ENCODE measurements at regions not wholly inside any gene's neighbourhood (a gene's known extent, or its start where the extent isn't known, plus 50 kb on each side); places are given as distances from the start of the nearest gene placed in this dataset.
A peak's percentile ranks its signal among the peaks of the same experiment; 100 is the strongest.

GRCh38 chr16:86702824-86703588 is 124.7 kb downstream of the FOXL1 start:
- Mint-ChIP-seq H3K27me3 (peaks cover 0 to 11% (median 9%) of the 10 kb centered on the region in 3 donors), H3K4me3 (no peak overlapping the region), H3K27ac (no peak overlapping the region), H3K36me3 (no peaks in the 10 kb centered on the region), H3K9me3 (peaks cover 0 to 4% (median 2%) of the 10 kb centered on the region in 7 donors), H3K4me1 (no peaks in the 10 kb centered on the region)
- ATAC-seq (ENCODE audit: low read depth in 2 of 2): no peak
- no peak for DNase-seq

GRCh38 chr16:86704516-86704915 is 126.2 kb downstream of the FOXL1 start:
- Mint-ChIP-seq H3K4me3 (no peak overlapping the region), H3K9me3 (peaks cover 0 to 12% (median 2%) of the 10 kb centered on the region in 7 donors), H3K27me3 (peaks cover 0 to 11% (median 9%) of the 10 kb centered on the region in 3 donors), H3K27ac (no peak overlapping the region), H3K36me3 (no peaks in the 10 kb centered on the region), H3K4me1 (no peaks in the 10 kb centered on the region)
- DNase-seq: no peak
- ATAC-seq (ENCODE audit: low read depth in 2 of 2): no peak

- H3K27ac Mint-ChIP-seq: no peak overlapping the region
Observed at GRCh38 chr16:86706726-86707125, 128.4 kb downstream of the FOXL1 start.

GRCh38 chr16:86707171-86707570 is 128.8 kb downstream of the FOXL1 start:
- Mint-ChIP-seq H3K4me3 (no peak overlapping the region), H3K4me1 (no peaks in the 10 kb centered on the region), H3K36me3 (no peaks in the 10 kb centered on the region), H3K27ac (no peak overlapping the region), H3K27me3 (peaks cover 0 to 11% (median 9%) of the 10 kb centered on the region in 3 donors), H3K9me3 (peaks cover 0 to 12% (median 2%) of the 10 kb centered on the region in 7 donors)
- ATAC-seq (ENCODE audit: low read depth in 2 of 2): no peak
- DNase-seq: no peak

More at GRCh38 chr16:86706726-86707125, 128.4 kb downstream of the FOXL1 start:
- Mint-ChIP-seq H3K4me1 (no peaks in the 10 kb centered on the region), H3K9me3 (peaks cover 0 to 12% (median 2%) of the 10 kb centered on the region in 7 donors), H3K36me3 (no peaks in the 10 kb centered on the region), H3K27me3 (peaks cover 0 to 11% (median 9%) of the 10 kb centered on the region in 3 donors), H3K4me3 (no peak overlapping the region)
- no peak for DNase-seq
- no peak for ATAC-seq (ENCODE audit: low read depth in 2 of 2)

- Mint-ChIP-seq H3K9me3 (peaks cover 0 to 12% (median 2%) of the 10 kb centered on the region in 7 donors), H3K27me3 (peaks cover 3 to 11% (median 9%) of the 10 kb centered on the region in 3 donors), H3K4me3 (no peak overlapping the region), H3K27ac (no peak overlapping the region), H3K36me3 (no peaks in the 10 kb centered on the region), H3K4me1 (no peaks in the 10 kb centered on the region)
- DNase-seq: no peak
- no peak for ATAC-seq (ENCODE audit: low read depth in 2 of 2)
Observed at GRCh38 chr16:86707581-86707980, 129.2 kb downstream of the FOXL1 start.

- Mint-ChIP-seq H3K27me3 (peaks cover 4 to 11% (median 5%) of the 10 kb centered on the region in 3 donors), H3K27ac (no peak overlapping the region), H3K36me3 (no peaks in the 10 kb centered on the region), H3K4me3 (no peak overlapping the region), H3K9me3 (peaks cover 0 to 11% (median 2%) of the 10 kb centered on the region in 7 donors), H3K4me1 (no peaks in the 10 kb centered on the region)
- DNase-seq: no peak
- ATAC-seq (ENCODE audit: low read depth in 2 of 2): no peak
Observed at GRCh38 chr16:86708431-86708830, 130.1 kb downstream of the FOXL1 start.

- Mint-ChIP-seq H3K27ac (no peak overlapping the region), H3K9me3 (peaks cover 0 to 11% (median 2%) of the 10 kb centered on the region in 7 donors), H3K36me3 (no peaks in the 10 kb centered on the region), H3K27me3 (peaks cover 0 to 11% (median 4%) of the 10 kb centered on the region in 3 donors), H3K4me1 (no peaks in the 10 kb centered on the region), H3K4me3 (peak overlapping the region in 1 of 8 donors; percentile 19)
- DNase-seq (no peak), ATAC-seq (ENCODE audit: low read depth in 2 of 2) (no peak)
Observed at GRCh38 chr16:86709103-86709502, 130.8 kb downstream of the FOXL1 start.

- no peak overlapping the region for H3K27ac Mint-ChIP-seq
- H3K27me3 Mint-ChIP-seq: peaks cover 0 to 8% (median 4%) of the 10 kb centered on the region in 3 donors
- H3K4me3 Mint-ChIP-seq: no peak overlapping the region
- no peak for DNase-seq
- H3K4me1 Mint-ChIP-seq: no peaks in the 10 kb centered on the region
- ATAC-seq (ENCODE audit: low read depth in 2 of 2): no peak
- no peaks in the 10 kb centered on the region for H3K36me3 Mint-ChIP-seq
- H3K9me3 Mint-ChIP-seq: peaks cover 0 to 11% (median 5%) of the 10 kb centered on the region in 7 donors
Observed at GRCh38 chr16:86709902-86710601, 131.7 kb downstream of the FOXL1 start.

- Mint-ChIP-seq H3K9me3 (peaks cover 0 to 11% (median 6%) of the 10 kb centered on the region in 7 donors), H3K36me3 (no peaks in the 10 kb centered on the region), H3K4me3 (no peak overlapping the region), H3K27me3 (peaks cover 4 to 12% (median 4%) of the 10 kb centered on the region in 3 donors), H3K4me1 (no peaks in the 10 kb centered on the region), H3K27ac (peak overlapping the region in 1 of 6 donors; percentile 54)
- DNase-seq: no peak
- no peak for ATAC-seq (ENCODE audit: low read depth in 2 of 2)
Observed at GRCh38 chr16:86710602-86710950, 132.2 kb downstream of the FOXL1 start.

- H3K36me3 Mint-ChIP-seq: no peaks in the 10 kb centered on the region
- H3K4me1 Mint-ChIP-seq: no peaks in the 10 kb centered on the region
- ATAC-seq (ENCODE audit: low read depth in 2 of 2) (no peak), DNase-seq (no peak)
- H3K9me3 Mint-ChIP-seq: peaks cover 0 to 12% (median 6%) of the 10 kb centered on the region in 7 donors
- no peak overlapping the region for H3K27ac Mint-ChIP-seq
- no peak overlapping the region for H3K4me3 Mint-ChIP-seq
- peaks cover 4 to 20% (median 13%) of the 10 kb centered on the region in 3 donors for H3K27me3 Mint-ChIP-seq
Observed at GRCh38 chr16:86712158-86713009, 134.0 kb downstream of the FOXL1 start.

GRCh38 chr16:86713021-86713631 is 134.8 kb downstream of the FOXL1 start:
- H3K9me3 Mint-ChIP-seq: peaks cover 0 to 12% (median 6%) of the 10 kb centered on the region in 7 donors
- H3K4me3 Mint-ChIP-seq: no peak overlapping the region
- no peak overlapping the region for H3K27ac Mint-ChIP-seq

GRCh38 chr16:86714166-86714565 is 135.8 kb downstream of the FOXL1 start:
- Mint-ChIP-seq H3K27ac (peak overlapping the region in 1 of 6 donors; percentile 6), H3K36me3 (no peaks in the 10 kb centered on the region), H3K27me3 (peaks cover 4 to 36% (median 24%) of the 10 kb centered on the region in 3 donors)

More at GRCh38 chr16:86713021-86713631, 134.8 kb downstream of the FOXL1 start:
- H3K4me1 Mint-ChIP-seq: no peaks in the 10 kb centered on the region
- DNase-seq (no peak), ATAC-seq (ENCODE audit: low read depth in 2 of 2) (no peak)
- H3K27me3 Mint-ChIP-seq: peaks cover 4 to 28% (median 20%) of the 10 kb centered on the region in 3 donors
- H3K36me3 Mint-ChIP-seq: no peaks in the 10 kb centered on the region

GRCh38 chr16:86716649-86717048 is 138.3 kb downstream of the FOXL1 start:
- DNase-seq: no peak
- H3K9me3 Mint-ChIP-seq: peaks cover 0 to 6% (median 0%) of the 10 kb centered on the region in 7 donors
- no peaks in the 10 kb centered on the region for H3K4me1 Mint-ChIP-seq
- no peak overlapping the region for H3K27ac Mint-ChIP-seq
- peaks cover 4 to 36% (median 24%) of the 10 kb centered on the region in 3 donors for H3K27me3 Mint-ChIP-seq
- no peaks in the 10 kb centered on the region for H3K36me3 Mint-ChIP-seq
- H3K4me3 Mint-ChIP-seq: no peak overlapping the region
- no peak for ATAC-seq (ENCODE audit: low read depth in 2 of 2)

More at GRCh38 chr16:86714166-86714565, 135.8 kb downstream of the FOXL1 start:
- Mint-ChIP-seq H3K4me3 (no peak overlapping the region), H3K9me3 (peaks cover 0 to 8% (median 3%) of the 10 kb centered on the region in 7 donors), H3K4me1 (no peaks in the 10 kb centered on the region)
- ATAC-seq (ENCODE audit: low read depth in 2 of 2) (no peak), DNase-seq (no peak)
